C1 segment of cervical spinal cord (tissue), 14 donors: ENCODE measurements at regions not wholly inside any gene's neighbourhood (a gene's known extent, or its start where the extent isn't known, plus 50 kb on each side); places are given as distances from the start of the nearest gene placed in this dataset.
A peak's percentile ranks its signal among the peaks of the same experiment; 100 is the strongest.

ENCODE experiments used
- DNase-seq, 14 donors: peaks; one replicate each; lab custom pipeline; 2025; lab: John Stamatoyannopoulos, UW

DNA sequence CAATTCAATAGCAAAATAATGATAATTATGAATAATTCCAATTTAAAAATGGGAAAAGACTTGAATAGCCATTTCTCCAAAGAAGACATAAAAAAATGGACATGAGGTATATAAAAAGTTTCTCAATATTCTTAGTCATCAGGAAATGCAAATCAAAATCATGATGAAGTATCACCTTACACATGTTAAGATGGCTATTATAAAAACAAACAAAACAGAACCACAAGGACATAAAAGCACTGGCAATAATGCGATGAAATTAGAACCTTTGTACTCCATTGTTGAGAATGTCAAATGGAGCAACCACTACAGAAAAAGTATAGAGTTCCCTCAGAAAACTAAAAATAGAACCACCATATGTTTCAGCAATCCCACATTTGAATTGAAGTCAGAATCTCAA is 1186.1 kb downstream of the SLITRK5 start:
- DNase-seq: no peak

DNA sequence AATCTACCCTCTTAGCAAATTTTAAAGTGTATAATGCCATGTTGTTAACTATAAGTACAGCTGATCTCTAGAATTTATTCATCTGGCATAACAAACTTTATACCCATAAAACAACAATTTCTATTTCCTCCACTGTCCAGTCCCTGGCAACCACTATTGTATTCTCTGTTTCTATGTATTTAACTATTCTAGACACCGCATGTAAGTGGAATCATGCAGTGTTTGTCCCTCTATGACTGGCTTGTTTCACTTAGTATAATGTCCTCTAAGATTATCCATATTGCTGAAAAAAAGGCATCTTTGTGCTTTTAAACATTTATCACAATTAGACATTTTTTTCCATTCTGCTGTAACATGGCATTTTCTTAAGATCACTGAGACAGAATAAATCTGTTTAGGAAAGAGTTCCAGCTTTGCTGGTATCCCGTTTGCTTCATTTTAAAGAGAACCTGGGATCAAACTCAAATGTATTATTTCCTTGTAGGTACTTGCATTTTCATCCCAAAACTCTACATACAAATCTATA is 1191.0 kb downstream of the SLITRK5 start:
- DNase-seq: no peak

DNA sequence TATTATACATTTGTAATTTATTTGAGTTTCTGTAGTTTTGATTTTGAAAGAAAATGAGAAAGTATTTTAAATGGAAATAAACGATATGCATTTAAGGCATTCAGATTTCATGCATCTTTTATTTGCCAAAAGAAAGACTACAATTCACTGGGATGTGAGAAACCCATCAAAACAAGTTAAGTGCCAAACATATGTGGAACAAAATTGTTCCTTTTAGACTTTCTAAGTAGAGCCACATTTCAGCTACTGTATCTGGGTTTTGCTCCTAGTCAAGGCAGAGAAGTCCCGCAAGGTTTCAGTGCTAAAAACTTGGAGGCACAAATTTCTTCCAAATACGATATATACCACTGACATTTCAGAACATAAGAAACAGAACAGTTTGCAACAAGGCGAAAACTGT is 1191.9 kb downstream of the SLITRK5 start:
- DNase-seq: no peak

DNA sequence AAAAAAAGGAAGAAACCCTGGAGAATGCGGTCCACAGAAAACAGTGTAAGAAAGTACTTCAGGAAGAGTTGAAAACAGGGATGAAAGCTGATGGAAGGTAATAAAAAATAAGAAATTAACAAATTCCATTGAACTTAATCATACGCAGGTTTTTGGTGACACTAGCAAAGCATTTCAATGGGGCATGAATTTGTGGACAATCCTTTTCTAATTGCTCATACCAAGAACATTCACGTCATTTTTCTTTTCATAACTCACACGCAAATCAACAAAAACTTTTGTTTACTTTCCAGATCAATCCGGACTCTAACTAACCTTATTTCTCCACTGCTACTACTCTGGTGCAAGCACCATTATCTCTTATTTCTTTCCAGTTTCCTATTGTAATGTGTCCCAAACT is 1195.0 kb downstream of the SLITRK5 start:
- DNase-seq: no peak

DNA sequence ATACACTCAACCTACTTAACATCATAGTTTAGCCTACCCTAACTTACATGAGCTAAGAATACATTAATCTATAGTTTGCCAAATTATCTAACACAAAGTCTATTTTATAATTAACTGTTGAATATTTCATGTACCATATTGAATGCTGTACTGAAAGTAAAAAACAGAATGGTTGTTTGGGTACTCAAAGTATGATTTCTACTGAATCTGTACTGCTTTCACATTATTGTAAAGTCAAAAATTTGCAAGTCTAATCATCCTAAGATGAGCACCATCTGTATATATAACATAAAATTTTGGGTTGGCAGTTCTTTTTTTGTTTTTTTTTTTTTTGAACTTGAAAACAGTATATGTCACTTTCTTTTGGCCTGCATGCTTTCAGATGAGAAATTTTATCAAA is 1212.6 kb downstream of the SLITRK5 start:
- no peak for DNase-seq

DNA sequence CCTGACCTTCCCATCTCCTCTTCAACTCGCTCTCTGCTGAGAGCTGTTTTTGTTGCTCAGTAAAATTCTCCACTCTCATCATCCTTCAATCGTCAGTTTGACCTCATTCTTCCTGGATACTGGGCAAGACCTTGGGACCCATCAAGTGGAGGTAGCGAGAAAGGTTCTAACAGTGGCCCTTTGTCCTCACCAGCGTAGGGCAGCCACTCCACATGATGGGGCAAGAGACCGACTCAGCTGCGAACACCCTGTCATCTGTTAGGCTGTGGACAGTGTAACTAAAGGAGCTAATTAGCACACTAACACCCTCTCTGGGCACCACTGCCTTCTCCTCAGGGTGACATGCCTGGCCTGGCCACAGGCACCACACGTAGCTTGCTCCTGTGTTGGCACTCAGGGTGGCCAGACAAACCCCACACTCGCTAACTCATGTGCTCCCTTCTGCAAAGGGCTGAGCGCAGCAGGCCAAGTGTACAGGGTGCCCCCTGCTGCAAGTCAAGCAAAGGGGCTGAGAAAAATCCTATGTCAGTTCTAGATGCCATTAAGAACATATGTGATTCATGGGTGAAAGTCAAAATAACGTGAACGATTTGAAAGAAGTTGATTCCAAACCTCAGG is 1216.0 kb downstream of the SLITRK5 start:
- DNase-seq: no peak

DNA sequence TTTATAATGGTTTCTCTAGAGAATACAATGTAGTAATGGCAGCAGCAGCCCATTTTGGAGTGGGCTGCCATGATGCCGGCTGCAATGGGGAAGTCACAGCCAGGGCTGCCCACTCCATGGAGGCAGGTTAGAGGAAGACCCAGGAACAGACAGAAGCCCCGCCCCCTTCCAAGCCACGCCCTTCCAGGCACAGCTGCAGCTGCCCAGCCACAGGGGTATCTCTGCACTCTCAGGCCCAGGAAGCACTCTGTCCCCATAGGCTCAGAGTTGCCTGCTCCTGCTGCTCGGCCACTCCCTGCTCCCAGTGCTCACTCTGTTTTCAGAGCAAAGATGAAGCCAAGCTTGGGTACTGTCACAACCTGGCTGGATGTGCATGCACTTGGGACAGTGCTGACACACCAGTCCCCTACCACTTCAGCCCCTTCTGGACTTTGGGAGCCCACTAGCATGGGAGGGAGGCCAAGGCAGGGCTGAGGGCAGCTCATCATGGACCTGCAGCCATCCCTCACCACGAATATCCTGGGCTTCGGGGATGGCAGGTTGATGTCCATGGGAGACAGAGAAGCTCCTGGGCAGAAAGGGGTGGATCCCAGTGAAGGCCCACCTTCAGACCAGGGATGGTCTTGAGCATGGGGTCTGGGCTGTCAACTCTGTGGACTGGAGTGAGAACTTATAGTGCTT is 1224.2 kb downstream of the SLITRK5 start:
- no peak for DNase-seq

DNA sequence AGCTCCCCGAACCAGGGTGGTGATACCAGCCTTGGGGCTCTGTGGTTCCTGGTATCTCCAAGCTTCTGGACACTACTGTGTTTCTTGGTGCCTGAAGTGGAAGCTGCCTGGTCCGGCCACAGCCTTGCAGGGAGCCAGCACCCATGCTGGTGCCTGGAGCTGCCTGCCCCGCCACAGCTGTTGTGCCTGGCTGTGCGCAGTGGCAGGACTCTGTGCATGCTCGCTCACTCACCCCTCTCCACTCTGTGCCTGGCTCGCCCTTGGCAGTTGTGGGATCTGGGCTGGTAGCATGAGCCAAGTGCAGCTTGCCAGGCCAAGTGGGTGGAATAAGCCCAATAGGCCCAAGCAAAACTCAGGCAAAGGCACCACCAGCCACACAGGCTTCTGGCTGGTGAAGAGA is 1225.3 kb downstream of the SLITRK5 start:
- DNase-seq: no peak

DNA sequence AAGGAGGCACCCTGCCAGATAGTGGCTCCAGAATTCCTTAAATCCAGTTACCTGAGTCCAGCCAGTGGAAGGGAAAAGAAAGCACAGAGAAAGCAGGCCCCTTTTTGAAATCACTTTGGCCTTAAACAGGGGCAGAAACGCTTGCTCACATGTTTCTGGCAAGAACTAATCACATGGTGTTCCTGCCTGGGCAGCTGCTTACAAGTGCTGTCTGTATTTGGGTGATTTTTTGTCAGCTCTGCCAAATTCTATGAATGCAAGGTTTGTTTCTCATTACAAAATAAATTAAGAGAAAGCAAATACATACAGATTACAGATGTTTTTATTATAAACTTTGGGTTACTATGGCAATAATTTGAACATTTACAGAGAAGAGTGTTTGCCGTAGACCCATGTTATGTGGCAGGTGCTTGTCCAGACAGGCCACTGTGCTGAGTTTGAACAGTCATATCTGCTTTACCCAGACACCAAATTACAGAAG is 1237.8 kb downstream of the SLITRK5 start:
- DNase-seq: peak in 2 of 14 donors; percentile 10 to 13

DNA sequence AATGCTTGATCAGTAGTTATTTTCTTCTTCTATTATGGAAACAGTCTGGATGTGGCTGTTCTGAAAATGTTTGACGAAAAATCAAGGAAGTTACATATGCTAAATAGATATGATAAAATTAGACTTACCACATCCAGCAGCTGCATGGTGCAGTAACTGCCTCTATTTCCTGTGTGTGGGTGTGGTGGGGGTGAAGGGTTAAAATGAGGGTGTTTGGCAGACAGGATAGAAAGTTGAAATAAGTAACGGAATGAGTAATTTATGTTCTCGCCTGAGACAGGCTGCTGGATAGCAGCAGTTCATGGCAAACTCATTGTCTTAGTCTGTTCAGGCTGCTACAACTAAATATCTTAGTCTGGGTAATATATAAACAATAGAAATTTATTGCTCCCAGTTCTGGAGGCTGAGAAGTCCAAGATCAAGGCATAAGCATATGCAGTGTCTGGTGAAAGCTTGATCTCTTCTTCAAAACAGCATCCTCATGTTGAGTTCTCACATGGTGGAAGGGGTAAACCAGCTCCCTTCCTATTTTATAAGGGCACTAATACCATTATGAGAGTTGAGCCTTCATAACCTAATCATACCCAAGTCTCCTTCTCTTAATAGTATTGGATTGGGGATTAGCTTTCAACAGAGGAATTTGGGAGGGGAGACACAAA is 1248.9 kb downstream of the SLITRK5 start:
- no peak for DNase-seq

DNA sequence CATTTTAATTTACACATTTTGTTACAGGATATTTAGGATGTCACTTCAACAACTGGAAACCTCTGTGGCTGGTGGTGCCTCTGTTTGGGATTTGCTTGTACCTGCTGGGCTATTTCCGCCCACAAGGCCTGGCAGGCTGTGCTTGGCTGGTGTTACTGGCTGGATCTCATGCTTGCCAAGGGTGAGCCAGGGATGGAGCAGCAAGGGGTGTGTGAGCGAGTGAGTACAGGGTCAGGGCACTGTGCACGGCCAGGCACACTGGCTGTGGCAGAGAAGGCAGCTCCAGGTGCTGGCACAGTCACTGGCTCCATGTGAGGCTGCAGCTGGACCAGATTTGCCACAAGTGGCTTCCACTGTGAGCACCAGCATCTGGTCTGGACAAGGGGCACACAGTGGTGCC is 1254.8 kb downstream of the SLITRK5 start:
- no peak for DNase-seq

DNA sequence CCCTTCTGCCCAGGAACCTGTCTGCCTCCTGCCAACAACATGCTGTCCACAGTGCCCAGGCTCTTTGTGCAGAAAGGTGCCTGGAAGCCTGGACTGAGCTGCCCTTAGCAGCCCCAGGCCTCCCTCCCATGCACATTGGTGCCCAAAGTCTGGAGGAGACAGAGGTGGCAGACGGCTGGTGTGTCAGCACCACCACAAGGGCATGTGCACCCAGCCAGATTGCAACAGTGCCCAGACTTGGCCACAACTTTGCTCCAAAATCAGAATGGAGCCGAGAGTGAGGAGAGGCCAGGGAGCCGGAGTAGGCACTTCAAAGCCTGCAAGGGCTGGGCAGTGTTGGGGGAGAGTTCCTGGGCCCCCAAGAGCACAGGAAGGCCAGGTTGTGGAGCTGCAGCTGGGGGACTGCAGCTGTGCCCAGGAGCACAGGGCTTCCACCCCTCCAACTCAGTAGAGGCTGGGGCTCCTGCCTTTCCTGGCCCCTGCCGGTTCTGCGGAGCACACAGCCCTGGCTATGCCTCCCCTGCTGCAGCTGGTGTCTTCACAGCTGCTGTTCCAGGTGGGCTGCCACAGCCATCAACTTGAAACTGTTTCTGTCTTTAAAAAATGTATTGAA is 1255.8 kb downstream of the SLITRK5 start:
- no peak for DNase-seq

DNA sequence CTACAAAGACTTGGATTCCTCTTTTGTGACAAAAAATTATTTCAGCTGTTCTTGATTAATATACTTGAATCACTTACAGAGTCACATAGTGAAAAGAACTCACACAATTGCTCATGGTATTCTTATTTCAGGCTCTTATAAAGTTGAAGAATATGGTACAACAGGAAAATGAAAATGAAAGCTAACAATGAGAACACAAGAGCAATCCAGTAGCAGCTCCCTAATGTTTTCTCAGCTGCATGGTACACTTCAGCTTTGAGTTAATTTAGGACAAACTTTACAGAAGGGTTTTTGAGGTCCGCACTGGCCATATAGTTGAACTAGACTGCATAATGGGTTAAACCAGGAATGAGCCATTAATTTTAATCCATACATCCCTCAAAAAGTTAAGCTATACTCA is 1261.8 kb downstream of the SLITRK5 start:
- DNase-seq: no peak

DNA sequence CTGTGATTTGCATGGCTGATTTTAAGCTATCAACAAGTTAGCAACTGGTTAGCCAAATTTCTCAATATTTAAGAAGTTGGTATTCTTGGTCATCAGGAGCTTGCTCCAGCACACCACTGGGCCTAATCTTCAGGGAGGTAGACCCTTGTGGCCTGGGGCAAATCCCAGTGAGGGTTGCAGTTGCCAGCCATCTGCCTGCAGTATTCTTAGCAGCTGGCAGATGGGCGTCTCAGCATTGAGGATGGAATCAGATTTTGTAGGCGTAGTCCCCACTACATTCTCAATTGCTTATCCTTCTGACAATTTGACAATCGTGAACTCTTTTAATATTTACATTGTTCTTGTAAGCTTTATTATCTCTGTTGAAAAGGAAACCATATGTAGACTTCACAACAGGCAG is 1266.2 kb downstream of the SLITRK5 start:
- DNase-seq: no peak

DNA sequence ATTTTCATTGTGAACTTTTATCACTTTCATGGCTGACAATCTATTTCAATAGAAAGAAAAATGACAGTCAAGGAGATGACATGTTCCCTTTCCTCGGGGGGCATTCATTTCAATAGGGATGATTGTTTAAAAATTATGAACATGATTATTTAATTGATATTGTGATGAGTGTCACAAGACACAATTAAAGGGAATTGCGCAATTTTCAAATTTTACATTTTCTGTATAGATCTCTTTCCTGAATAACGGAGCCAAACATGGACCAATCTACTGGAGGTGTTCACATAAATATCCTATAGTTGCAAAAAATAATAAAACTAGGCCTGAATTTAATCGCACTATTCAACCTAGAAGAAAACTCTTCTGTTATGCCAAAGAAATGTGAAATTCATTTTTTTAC is 1274.6 kb downstream of the SLITRK5 start:
- no peak for DNase-seq

DNA sequence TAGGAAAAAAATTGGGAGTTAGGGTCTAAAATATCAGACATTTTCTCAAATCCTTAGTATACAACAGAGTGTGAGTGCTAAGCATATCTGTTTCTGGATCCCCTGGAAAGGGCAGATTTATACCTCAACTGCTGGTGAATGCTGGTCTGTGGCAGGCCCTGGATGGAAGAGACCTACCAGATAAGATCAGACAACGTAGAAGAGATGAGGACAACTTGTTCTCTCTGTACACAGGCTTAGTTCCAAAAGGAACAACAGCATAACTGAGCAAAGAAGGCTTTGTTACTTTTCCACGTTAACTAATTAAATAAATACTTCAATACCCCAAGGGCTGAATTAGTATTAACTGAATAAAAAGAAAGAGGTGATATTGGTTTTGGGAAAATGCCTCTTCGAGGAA is 1277.3 kb downstream of the SLITRK5 start:
- no peak for DNase-seq

DNA sequence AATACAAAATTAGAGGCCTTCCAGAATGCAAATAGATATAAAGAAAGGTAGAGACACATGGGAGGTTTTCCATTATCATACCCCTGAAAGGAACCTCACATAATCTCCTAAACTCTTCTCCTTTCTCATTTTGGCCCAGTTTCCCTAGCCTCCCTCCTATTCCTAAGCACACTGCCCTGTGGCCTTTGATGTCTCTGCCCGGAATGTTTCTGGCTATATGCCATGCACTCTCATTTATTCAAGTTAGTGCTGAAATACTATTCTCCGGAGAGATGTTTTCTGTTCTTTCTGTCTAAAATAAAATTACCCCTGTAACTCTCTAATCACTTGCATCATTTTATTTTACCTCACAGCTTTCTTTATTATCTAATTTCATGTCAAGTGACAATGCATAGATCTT is 1287.7 kb downstream of the SLITRK5 start:
- no peak for DNase-seq

DNA sequence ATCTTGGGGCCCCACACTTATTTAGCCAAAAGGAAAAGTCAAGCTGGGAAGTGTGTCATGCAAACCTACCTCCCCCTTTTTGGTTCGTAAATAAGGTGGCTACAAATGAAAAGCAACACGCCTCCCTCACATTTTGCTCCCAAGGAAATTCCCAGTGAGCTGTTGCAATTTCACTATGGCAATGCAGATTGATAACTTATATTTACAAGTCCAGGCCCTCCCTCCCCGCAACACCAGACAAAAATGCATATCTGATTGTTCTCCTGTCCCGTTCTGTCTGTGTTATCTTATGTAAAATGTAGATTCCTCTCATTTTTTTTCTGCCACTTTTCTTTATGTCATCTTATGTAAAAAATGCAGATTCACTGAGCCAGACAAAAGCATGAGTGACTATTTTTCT is 1305.3 kb downstream of the SLITRK5 start:
- no peak for DNase-seq

DNA sequence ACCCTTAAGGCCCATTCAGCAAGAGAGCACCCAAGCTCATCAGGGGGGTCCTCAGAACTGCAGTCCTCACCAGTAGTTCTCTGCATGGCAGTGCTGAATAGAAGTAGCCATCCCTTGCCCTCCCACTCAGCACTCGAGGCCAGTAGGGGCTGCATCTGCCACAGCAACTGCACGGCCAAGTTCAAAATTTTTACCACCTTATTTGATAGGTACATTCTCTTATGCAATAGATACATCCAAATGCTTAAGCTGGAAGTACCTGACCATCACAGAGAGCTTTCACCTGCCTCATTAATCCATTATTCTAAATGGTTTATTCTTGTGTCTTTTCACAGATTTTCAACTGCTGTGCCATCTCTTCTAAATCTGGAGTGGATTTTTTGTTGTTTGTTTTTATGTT is 1307.4 kb downstream of the SLITRK5 start:
- no peak for DNase-seq

DNA sequence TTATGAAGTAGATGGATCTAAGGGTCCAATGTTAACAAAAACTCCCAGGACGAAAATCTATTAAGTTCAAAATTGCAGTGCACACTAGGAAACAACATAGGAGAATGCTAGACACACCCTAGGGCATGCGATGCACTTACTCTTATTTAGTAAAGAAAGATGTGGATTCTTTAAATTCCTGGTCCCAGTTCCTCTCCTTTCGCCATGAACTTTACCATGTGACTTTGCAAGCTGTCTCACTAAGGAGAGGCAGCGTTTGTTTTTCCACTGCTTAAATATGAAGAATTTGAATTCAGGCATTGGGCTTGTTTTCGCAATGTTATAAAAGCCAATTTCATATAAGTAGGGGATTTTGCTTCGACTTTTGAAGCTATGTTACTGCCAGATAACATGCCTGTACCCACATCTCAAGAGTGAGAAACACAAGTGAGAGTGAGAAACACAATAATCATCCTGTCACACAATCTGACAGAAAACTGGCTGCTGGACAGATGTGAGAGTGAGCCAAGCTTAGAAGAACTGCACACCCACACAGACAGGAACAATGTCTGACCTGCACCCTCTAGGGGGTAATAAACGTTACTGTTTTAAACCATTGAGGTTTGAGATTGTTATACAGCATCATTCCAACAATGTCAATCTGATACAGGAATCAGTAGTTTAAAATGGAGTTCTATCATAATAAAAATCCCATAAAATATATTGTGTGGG is 1308.4 kb downstream of the SLITRK5 start:
- DNase-seq: no peak

DNA sequence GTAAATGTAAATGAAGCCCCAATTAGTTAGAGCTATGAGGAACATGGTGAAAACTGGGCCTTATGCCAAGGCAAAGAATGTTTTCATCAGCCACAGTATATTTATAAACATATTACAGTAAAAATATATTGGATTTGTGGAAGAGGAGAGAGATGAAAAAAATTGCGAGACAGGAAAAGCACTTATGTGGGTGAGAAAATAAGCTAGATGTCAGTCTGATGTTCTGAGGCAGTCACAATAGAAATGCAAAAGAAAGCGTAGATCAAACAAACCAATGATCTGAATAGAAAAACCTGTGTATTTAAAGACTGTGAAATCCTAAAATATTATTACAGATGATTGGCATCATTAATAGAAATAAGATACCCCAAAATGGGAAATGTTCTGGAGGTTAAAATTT is 1332.5 kb downstream of the SLITRK5 start:
- no peak for DNase-seq

DNA sequence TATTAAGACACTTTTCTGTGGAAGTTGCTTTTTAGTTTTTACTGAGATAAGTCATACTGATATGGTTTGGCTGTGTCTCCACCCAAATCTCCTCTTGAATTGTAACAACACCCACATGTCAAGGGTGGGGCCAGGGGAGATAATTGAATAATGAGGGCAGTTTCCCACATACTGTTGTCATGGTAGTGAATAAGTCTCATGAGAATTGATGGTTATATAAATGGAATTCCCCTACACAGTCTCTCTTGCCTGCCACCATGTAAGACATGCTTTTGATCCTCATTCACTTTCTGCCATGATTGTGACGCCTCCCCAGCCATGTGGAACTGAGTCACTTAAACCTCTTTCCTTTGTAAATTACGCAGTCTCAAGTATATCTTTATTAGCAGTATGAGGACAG is 1340.4 kb downstream of the SLITRK5 start:
- DNase-seq: no peak
